ENCODE measurements at regions not wholly inside any gene's neighbourhood (a gene's known extent, or its start where the extent isn't known, plus 50 kb on each side); places are given as distances from the start of the nearest gene placed in this dataset.

GRCh38 chr12:74292351-74293194, 245.1 kb upstream of the ATXN7L3B start:
- DNase-seq (ENCODE audit: low spot score, unreplicated experiment), result no peak
- no peaks in the 10 kb centered on the region for H3K27me3 Mint-ChIP-seq
- no peak for TF ChIP-seq CTCF (IDR thresholded peaks at IDR 0.05; ENCODE audit: unreplicated experiment)
- no peak overlapping the region for H3K4me3 Mint-ChIP-seq (ENCODE audit: low read depth)
- H3K36me3 Mint-ChIP-seq (ENCODE audit: insufficient read depth), result no peaks in the 10 kb centered on the region
- no peaks in the 10 kb centered on the region for H3K4me1 Mint-ChIP-seq (ENCODE audit: low read depth)
- H3K27ac Mint-ChIP-seq, result no peak overlapping the region
- H3K9me3 Mint-ChIP-seq (ENCODE audit: low read depth), result peaks cover 4% of the 10 kb centered on the region

GRCh38 chr12:74293689-74294131, 243.9 kb upstream of the ATXN7L3B start:
- Mint-ChIP-seq H3K27me3 (no peaks in the 10 kb centered on the region), H3K4me3 (ENCODE audit: low read depth) (no peak overlapping the region), H3K36me3 (ENCODE audit: insufficient read depth) (no peaks in the 10 kb centered on the region), H3K9me3 (ENCODE audit: low read depth) (peaks cover 4% of the 10 kb centered on the region), H3K27ac (peak overlapping the region; percentile 41), H3K4me1 (ENCODE audit: low read depth) (no peaks in the 10 kb centered on the region)
- DNase-seq (ENCODE audit: low spot score, unreplicated experiment), result no peak
- TF ChIP-seq CTCF (IDR thresholded peaks at IDR 0.05; ENCODE audit: unreplicated experiment), result no peak

- Mint-ChIP-seq H3K9me3 (ENCODE audit: low read depth) (no peaks in the 10 kb centered on the region), H3K27ac (no peak overlapping the region), H3K4me1 (ENCODE audit: low read depth) (peaks cover 2% of the 10 kb centered on the region), H3K27me3 (no peaks in the 10 kb centered on the region), H3K36me3 (ENCODE audit: insufficient read depth) (no peaks in the 10 kb centered on the region), H3K4me3 (ENCODE audit: low read depth) (no peak overlapping the region)
- TF ChIP-seq CTCF (IDR thresholded peaks at IDR 0.05; ENCODE audit: unreplicated experiment), result peak; percentile 57
- no peak for DNase-seq (ENCODE audit: low spot score, unreplicated experiment)
Measured at GRCh38 chr12:74317078-74317601, 220.5 kb upstream of the ATXN7L3B start.

GRCh38 chr12:74317741-74318140, 219.9 kb upstream of the ATXN7L3B start:
- no peak overlapping the region for H3K4me3 Mint-ChIP-seq (ENCODE audit: low read depth)
- no peaks in the 10 kb centered on the region for H3K36me3 Mint-ChIP-seq (ENCODE audit: insufficient read depth)
- H3K27ac Mint-ChIP-seq, result no peak overlapping the region
- TF ChIP-seq CTCF (IDR thresholded peaks at IDR 0.05; ENCODE audit: unreplicated experiment), result no peak
- no peaks in the 10 kb centered on the region for H3K9me3 Mint-ChIP-seq (ENCODE audit: low read depth)
- H3K27me3 Mint-ChIP-seq, result no peaks in the 10 kb centered on the region
- peaks cover 2% of the 10 kb centered on the region for H3K4me1 Mint-ChIP-seq (ENCODE audit: low read depth)
- no peak for DNase-seq (ENCODE audit: low spot score, unreplicated experiment)

- H3K4me3 Mint-ChIP-seq (ENCODE audit: low read depth), result no peak overlapping the region
- no peaks in the 10 kb centered on the region for H3K9me3 Mint-ChIP-seq (ENCODE audit: low read depth)
- TF ChIP-seq CTCF (IDR thresholded peaks at IDR 0.05; ENCODE audit: unreplicated experiment), result no peak
Measured at GRCh38 chr12:74319886-74320285, 217.7 kb upstream of the ATXN7L3B start.

More at GRCh38 chr12:74319886-74320285, 217.7 kb upstream of the ATXN7L3B start:
- Mint-ChIP-seq H3K36me3 (ENCODE audit: insufficient read depth) (no peaks in the 10 kb centered on the region), H3K4me1 (ENCODE audit: low read depth) (peaks cover 2% of the 10 kb centered on the region), H3K27ac (no peak overlapping the region), H3K27me3 (no peaks in the 10 kb centered on the region)
- DNase-seq (ENCODE audit: low spot score, unreplicated experiment), result no peak

Data from progenitor cell of endocrine pancreas (in vitro differentiated cells).